Choroid plexus epithelial cell (primary cell): ENCODE measurements at regions not wholly inside any gene's neighbourhood (a gene's known extent, or its start where the extent isn't known, plus 50 kb on each side); places are given as distances from the start of the nearest gene placed in this dataset.
A peak's percentile ranks its signal among the peaks of the same experiment; 100 is the strongest.

Source experiments
- DNase-seq: peaks from one replicate; pipeline ENCODE4 v3.0.0-alpha.2; 2010; ENCODE audit warnings: low read depth
- H3K4me3 ChIP-seq: 2 replicates; pipeline ENCODE4 v1.5.1; 2011; ENCODE audit warnings: low read depth, mild to moderate bottlenecking, control low read depth, low read length, moderate library complexity
- TF ChIP-seq, protein P1 (sequence below): conservative IDR thresholded peaks from 2 replicates; pipeline ENCODE4 v1.5.1; 2011; ENCODE audit warnings: low read depth, mild to moderate bottlenecking, control low read depth, inconsistent platforms, low read length, moderate library complexity

DNA sequence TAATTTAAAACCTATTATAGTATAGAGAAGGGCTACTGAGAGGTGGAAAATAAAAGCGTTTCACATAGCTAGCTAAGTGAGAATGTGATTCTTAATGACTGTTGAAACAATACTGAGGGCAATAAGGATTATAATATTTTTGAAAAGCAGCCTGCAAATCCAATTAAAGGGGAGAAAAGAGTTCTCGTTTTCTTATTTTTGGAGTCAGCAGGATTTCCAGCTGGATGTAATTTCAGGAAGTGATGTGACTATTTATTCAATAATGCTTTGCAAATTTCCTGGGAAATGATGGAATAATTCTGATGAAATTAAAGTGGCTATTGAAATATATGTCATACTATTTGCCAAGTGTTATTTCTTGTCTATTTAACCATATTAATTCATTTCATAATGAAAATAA, 279.1 kb downstream of the AEBP2 start:
- no peak overlapping the region for H3K4me3 ChIP-seq
- TF ChIP-seq, protein P1, sequence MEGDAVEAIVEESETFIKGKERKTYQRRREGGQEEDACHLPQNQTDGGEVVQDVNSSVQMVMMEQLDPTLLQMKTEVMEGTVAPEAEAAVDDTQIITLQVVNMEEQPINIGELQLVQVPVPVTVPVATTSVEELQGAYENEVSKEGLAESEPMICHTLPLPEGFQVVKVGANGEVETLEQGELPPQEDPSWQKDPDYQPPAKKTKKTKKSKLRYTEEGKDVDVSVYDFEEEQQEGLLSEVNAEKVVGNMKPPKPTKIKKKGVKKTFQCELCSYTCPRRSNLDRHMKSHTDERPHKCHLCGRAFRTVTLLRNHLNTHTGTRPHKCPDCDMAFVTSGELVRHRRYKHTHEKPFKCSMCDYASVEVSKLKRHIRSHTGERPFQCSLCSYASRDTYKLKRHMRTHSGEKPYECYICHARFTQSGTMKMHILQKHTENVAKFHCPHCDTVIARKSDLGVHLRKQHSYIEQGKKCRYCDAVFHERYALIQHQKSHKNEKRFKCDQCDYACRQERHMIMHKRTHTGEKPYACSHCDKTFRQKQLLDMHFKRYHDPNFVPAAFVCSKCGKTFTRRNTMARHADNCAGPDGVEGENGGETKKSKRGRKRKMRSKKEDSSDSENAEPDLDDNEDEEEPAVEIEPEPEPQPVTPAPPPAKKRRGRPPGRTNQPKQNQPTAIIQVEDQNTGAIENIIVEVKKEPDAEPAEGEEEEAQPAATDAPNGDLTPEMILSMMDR: no peak
- no peak for DNase-seq

DNA sequence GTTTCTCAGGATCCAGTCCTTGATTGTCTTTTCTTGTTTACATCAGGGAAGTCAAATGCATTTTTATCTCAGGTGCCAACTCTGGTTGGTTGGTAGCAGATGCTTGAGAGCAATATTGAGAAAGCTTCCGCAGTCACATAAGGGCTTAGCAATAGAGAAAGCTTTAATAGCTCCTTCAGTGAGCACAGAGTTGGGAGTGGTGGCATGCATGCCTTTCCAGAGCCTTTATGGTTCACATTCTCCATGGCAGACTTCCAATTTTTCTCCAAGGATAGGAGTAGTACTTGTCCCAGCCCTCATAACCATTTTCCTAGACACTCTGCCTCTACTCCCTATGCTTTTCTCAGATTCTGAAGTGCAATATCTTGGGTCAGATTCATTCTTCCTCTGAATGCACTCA, 280.4 kb downstream of the AEBP2 start:
- no peak for DNase-seq
- H3K4me3 ChIP-seq: no peak overlapping the region
- TF ChIP-seq, protein P1: no peak

DNA sequence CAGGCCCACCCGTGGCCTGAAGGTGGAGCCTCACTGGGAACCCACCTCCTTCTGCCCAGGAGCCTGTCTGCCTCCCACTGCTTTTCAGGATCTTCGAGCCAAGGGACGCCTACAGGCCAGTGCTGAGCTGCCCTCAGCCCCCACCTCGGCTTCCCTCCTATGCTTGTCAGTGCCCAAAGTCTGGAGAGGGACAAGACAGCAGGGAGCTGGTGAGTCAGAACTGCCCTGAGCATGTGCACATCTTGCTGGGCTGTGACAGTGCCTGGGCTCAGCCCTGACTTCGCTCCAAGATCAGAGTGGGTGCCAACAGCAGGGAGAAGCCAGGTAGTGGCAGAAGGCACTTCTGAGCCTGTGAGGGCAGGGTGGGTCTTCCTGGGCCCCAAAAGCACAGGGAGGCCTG, 286.8 kb downstream of the AEBP2 start:
- TF ChIP-seq, protein P1: no peak
- DNase-seq: no peak

DNA sequence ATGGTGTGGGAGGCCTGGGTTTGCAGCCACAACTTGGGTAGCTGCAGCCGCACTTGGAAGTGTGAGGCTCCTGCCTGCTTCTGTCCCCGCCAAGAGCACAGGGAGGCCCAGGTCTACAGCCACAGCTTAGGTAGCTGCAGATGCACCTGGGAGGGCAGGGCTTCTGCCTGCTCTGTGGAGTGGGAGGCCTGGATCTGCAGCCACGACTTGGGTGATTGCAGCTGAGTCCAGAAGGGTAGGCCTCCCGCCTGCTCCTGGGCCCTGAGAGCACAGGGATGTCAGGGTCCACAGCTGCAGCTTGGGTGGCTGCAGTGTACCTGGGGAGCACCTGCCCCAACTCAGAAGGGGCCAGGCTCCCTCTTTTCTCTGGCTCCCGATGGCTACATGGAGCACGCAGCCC, 287.3 kb downstream of the AEBP2 start:
- DNase-seq: no peak
- TF ChIP-seq, protein P1: no peak
- H3K4me3 ChIP-seq: no peak overlapping the region

More for the DNA sequence above, 286.8 kb downstream of the AEBP2 start:
- no peak overlapping the region for H3K4me3 ChIP-seq

DNA sequence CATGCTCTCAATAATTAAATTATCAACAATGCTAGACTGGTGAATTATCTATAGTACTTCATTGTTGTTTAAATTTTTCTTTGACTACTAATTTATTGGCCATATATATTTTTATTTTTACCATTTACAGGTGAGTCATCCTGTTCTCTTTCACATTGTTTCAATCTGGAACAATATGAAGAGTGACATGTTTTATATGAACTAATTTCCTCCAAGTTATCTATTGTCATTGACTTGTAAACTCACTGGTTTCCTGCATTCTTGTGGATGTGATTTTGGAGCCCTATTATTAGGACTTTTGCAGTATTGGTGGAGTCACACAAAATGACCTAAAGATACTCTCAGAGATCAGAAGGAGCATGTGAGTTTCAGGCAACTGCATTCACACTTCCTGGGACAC, 297.7 kb downstream of the AEBP2 start:
- TF ChIP-seq, protein P1: no peak
- H3K4me3 ChIP-seq: no peak overlapping the region
- no peak for DNase-seq

DNA sequence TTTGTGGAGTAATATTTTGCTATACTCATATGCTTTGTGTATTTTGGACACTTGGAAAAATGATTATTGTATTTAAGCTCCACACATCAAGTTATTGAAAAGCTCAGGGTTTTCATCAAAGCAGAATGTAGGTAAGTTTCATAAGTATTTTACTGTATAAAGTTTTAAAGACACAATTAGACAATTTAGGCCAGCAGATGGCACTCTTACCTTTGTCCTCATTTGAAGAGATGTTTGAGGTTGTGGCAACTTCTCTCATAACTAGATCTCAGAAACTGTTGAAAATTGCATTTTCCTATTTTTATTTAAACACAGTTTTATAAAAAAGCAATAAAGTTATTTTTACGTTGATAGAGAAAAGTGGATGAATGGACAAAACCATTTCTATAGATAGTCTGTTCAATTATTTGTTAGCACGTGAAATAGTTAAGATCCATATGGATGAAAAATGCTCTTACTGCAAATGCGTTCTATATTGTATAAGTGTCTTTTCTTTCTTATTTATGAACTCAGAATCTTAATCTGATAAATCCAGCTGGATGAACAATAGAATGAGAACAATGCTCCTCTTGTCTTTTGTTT, 300.0 kb downstream of the AEBP2 start:
- H3K4me3 ChIP-seq: no peak overlapping the region

More for the DNA sequence above, 300.0 kb downstream of the AEBP2 start:
- TF ChIP-seq, protein P1: peak; percentile 62
- peak; percentile 85 for DNase-seq
